A549 (cell line): ENCODE measurements at regions not wholly inside any gene's neighbourhood (a gene's known extent, or its start where the extent isn't known, plus 50 kb on each side); places are given as distances from the start of the nearest gene placed in this dataset.

Experiments
- ATAC-seq, 2 experiments: fragments of 200-7000 bp in 1 of 2; fragments of >200 bp in 1 of 2; cut with Nextera tagmentation in 1 of 2; cut with Tn5 transposase in 1 of 2; 3 replicates each; pipeline versions ENCODE4 v1.8.0 to v1.9.1; 2018 to 2020; ENCODE audit warnings: mild to moderate bottlenecking in 1 of 2, moderate library complexity in 1 of 2
- CTCF ChIA-PET: fragments of 300-600 bp; sonication (Branson Sonifier 250); formaldehyde crosslinking; extraction: SDS; loops from one replicate; lab custom pipeline; 2021; ENCODE audit warnings: antibody characterized with exemption, inconsistent platforms; lab: Yijun Ruan, JAX
- POLR2A ChIA-PET: fragments of 350-600 bp; formaldehyde crosslinking; extraction: SDS; loops from one replicate; lab custom pipeline; 2021; ENCODE audit warnings: antibody characterized with exemption, inconsistent platforms; lab: Yijun Ruan, JAX
- DNase-seq, 2 experiments: peaks; one replicate each; pipeline versions ENCODE4 v3.0.0 to v3.0.0-alpha.2; 2011 to 2016; ENCODE audit warnings: low read depth in 1 of 2, low spot score in 1 of 2
- FAIRE-seq: peaks from 2 replicates; lab custom pipeline; 2011; peaks lifted over from hg19 to GRCh38; lab: Jason Lieb, UNC
- H3K27ac ChIP-seq, 2 experiments: fragments of >200 bp; sonication (Bioruptor Twin); formaldehyde crosslinking; 3 replicates each; pipeline ENCODE4 v1.5.1; 2016 to 2017
- H3K4me1 ChIP-seq: fragments of >200 bp; sonication (Bioruptor Twin); formaldehyde crosslinking; 3 replicates; pipeline ENCODE4 v1.6.1; 2016
- H3K4me2 ChIP-seq: fragments of >200 bp; sonication (Bioruptor Twin); formaldehyde crosslinking; 3 replicates; pipeline ENCODE4 v1.6.1; 2016
- H3K4me3 ChIP-seq: fragments of >200 bp; sonication (Bioruptor Twin); formaldehyde crosslinking; 3 replicates; pipeline ENCODE4 v1.5.1; 2016
- H3K9me3 ChIP-seq: fragments of >200 bp; sonication (Bioruptor Twin); formaldehyde crosslinking; 3 replicates; pipeline ENCODE4 v1.6.1; 2016
- BHLHE40 ChIP-seq: IDR thresholded peaks from 2 replicates; pipeline ENCODE4 v1.6.1; 2012; ENCODE audit warnings: low read depth, low read length, inconsistent platforms
- CBX8 ChIP-seq: fragments of 200-600 bp; sonication (generic); IDR thresholded peaks from 2 replicates; pipeline ENCODE4 v1.6.1; 2016
- CHD2 ChIP-seq: fragments of 150-350 bp; IDR thresholded peaks from 2 replicates; pipeline ENCODE4 v1.6.1; 2014; ENCODE audit warnings: low read length; ENCODE audit not compliant: partially characterized antibody
- EHF ChIP-seq: fragments of 250-450 bp; sonication (Bioruptor Pico); IDR thresholded peaks from 2 replicates; pipeline ENCODE4 v1.5.0; 2020; ENCODE audit warnings: mild to moderate bottlenecking
- EHMT2 ChIP-seq: fragments of 200-600 bp; sonication (generic); IDR thresholded peaks from 2 replicates; pipeline ENCODE4 v1.6.1; 2016; ENCODE audit warnings: antibody characterized with exemption, low read depth, mild to moderate bottlenecking, moderate library complexity
- EP300 ChIP-seq, 2 experiments: fragments of >200 bp; sonication (Bioruptor Twin); formaldehyde crosslinking; IDR thresholded peaks; 2 replicates in 1 of 2; 3 replicates in 1 of 2; pipeline ENCODE4 v1.6.1; 2016 to 2017
- ESRRA ChIP-seq: fragments of 150-350 bp; IDR thresholded peaks from 2 replicates; pipeline ENCODE4 v1.6.1; 2014; ENCODE audit warnings: mild to moderate bottlenecking, low read length, borderline replicate concordance
- FOXS1 ChIP-seq: fragments of 250-450 bp; sonication (Bioruptor Pico); IDR thresholded peaks from 2 replicates; pipeline ENCODE4 v1.5.0; 2020; ENCODE audit warnings: mild to moderate bottlenecking, moderate library complexity
- GATA3 ChIP-seq: IDR thresholded peaks from 2 replicates; pipeline ENCODE4 v1.6.1; 2012; ENCODE audit warnings: borderline replicate concordance
- HOXA7 ChIP-seq: fragments of 250-450 bp; sonication (Bioruptor Pico); IDR thresholded peaks from 2 replicates; pipeline ENCODE4 v1.5.0; 2020; ENCODE audit warnings: mild to moderate bottlenecking, moderate library complexity
- HOXB5 ChIP-seq: fragments of 250-450 bp; sonication (Bioruptor Pico); IDR thresholded peaks from 2 replicates; pipeline ENCODE4 v1.5.0; 2020; ENCODE audit warnings: mild to moderate bottlenecking, moderate library complexity
- KDM5A ChIP-seq: fragments of 200-600 bp; sonication (generic); IDR thresholded peaks from 2 replicates; pipeline ENCODE4 v1.6.1; 2016; ENCODE audit warnings: antibody characterized with exemption, mild to moderate bottlenecking
- MAFK ChIP-seq: fragments of 450-650 bp; IDR thresholded peaks from 2 replicates; pipeline ENCODE4 v1.6.1; 2014; ENCODE audit not compliant: partially characterized antibody
- PHF8 ChIP-seq: fragments of 200-600 bp; sonication (generic); IDR thresholded peaks from 2 replicates; pipeline ENCODE4 v1.6.1; 2016; ENCODE audit warnings: low read depth, mild to moderate bottlenecking, antibody characterized with exemption, moderate library complexity, borderline replicate concordance
- POLR2A ChIP-seq: IDR thresholded peaks from 2 replicates; pipeline ENCODE4 v1.6.1; 2012; ENCODE audit warnings: mild to moderate bottlenecking, low read length
- RAD21 ChIP-seq, 2 experiments: fragments of >200 bp in 1 of 2; sonication (Bioruptor Twin) in 1 of 2; formaldehyde crosslinking in 1 of 2; IDR thresholded peaks in 1 of 2; conservative IDR thresholded peaks in 1 of 2; 2 replicates in 1 of 2; 3 replicates in 1 of 2; pipeline ENCODE4 v1.6.1; 2012 to 2018; ENCODE audit warnings: inconsistent platforms in 1 of 2
- RNF2 ChIP-seq: fragments of 200-600 bp; sonication (generic); IDR thresholded peaks from 2 replicates; pipeline ENCODE4 v1.6.1; 2016; ENCODE audit warnings: low read depth, mild to moderate bottlenecking, antibody characterized with exemption, moderate library complexity, borderline replicate concordance
- SMC3 ChIP-seq: fragments of >200 bp; sonication (Bioruptor Twin); formaldehyde crosslinking; IDR thresholded peaks from 3 replicates; pipeline ENCODE4 v1.6.1; 2018; ENCODE audit warnings: inconsistent platforms
- TFCP2L1 ChIP-seq: fragments of 250-450 bp; sonication (Bioruptor Pico); IDR thresholded peaks from 2 replicates; pipeline ENCODE4 v1.5.0; 2021; ENCODE audit warnings: mild to moderate bottlenecking
- ZFP36 ChIP-seq: fragments of 450-650 bp; IDR thresholded peaks from 2 replicates; pipeline ENCODE4 v1.6.1; 2014; ENCODE audit warnings: borderline replicate concordance; ENCODE audit not compliant: partially characterized antibody
- WGBS: methylation state at CpG from one replicate; pipeline ENCODE4 v1.1.6; 2017; ENCODE audit errors: missing lambda C conversion rate; 5-methylcytosine and 5-hydroxymethylcytosine counted together
- TF ChIP-seq, protein P1 (sequence below): fragments of 450-650 bp; IDR thresholded peaks from 2 replicates; pipeline ENCODE4 v1.6.1; 2014; ENCODE audit warnings: antibody characterized with exemption
- TF ChIP-seq, protein P2 (sequence below): fragments of 250-450 bp; sonication (Bioruptor Pico); IDR thresholded peaks from 2 replicates; pipeline ENCODE4 v1.5.0; 2020; ENCODE audit warnings: low read depth, mild to moderate bottlenecking, moderate library complexity
- TF ChIP-seq, protein P3 (sequence below): fragments of 250-450 bp; sonication (Bioruptor Pico); IDR thresholded peaks from 2 replicates; pipeline ENCODE4 v1.5.0; 2021; ENCODE audit warnings: mild to moderate bottlenecking, moderate library complexity, borderline replicate concordance
- TF ChIP-seq, protein P4 (sequence below): IDR thresholded peaks from 2 replicates; pipeline ENCODE4 v1.6.1; 2012
- TF ChIP-seq, protein P5 (sequence below): IDR thresholded peaks from 2 replicates; pipeline ENCODE4 v1.6.1; 2012
- TF ChIP-seq, protein P6 (sequence below): fragments of >200 bp; sonication (Bioruptor Twin); formaldehyde crosslinking; IDR thresholded peaks from 3 replicates; pipeline ENCODE4 v1.5.1; 2016
- TF ChIP-seq, protein P7 (sequence below): fragments of >200 bp; sonication (Bioruptor Twin); formaldehyde crosslinking; IDR thresholded peaks from 3 replicates; pipeline ENCODE4 v1.6.1; 2016
- TF ChIP-seq, protein P8 (sequence below): fragments of >200 bp; sonication (Bioruptor Twin); formaldehyde crosslinking; IDR thresholded peaks from 2 replicates; pipeline ENCODE4 v1.6.1; 2016

DNA sequence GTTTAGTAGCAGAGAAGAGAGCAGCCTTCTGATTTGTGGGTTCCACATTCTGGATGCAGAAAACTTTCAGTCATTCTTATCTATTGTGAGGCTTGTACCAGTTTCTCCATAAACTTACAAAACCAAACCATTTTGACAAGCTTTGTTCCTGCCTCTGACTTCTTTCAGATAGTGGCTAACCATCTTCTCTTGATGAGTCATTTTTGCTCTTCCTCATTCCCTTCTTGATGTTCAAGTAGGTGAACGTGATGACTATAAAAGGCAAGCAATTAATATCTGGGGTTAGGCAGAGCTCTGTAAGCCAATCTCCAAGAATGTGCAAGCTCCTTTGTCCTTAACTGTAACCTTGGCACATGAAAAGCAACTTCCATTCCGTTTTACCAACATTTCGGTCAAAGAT, 2083.1 kb upstream of the PIK3C3 start:
- 2% methylated on average over 3 of the region's 3 CpGs for WGBS
- H3K9me3 ChIP-seq: no peaks in the 10 kb centered on the region
- CTCF ChIA-PET: interaction anchor here (0.9 kb wide), 1 partner anchor 37 kb away, joined by 3 read pairs; no protein-coding TSS in a partner anchor
- FAIRE-seq (no peak), DNase-seq (no peak), ATAC-seq (no peak)
- H3K27ac ChIP-seq: no peak overlapping the region
- no peak for TF ChIP-seq EHF (CRISPR knock-in tag)
- TF ChIP-seq EP300 (IDR thresholded peaks at IDR 0.05): no peak
- no peak for TF ChIP-seq HOXA7 (CRISPR knock-in tag)
- no peak for TF ChIP-seq CHD2
- no peak for TF ChIP-seq RNF2
- no peak for TF ChIP-seq PHF8
- no peak for TF ChIP-seq FOXS1 (CRISPR knock-in tag)
- no peak for TF ChIP-seq POLR2A
- TF ChIP-seq, protein P1, sequence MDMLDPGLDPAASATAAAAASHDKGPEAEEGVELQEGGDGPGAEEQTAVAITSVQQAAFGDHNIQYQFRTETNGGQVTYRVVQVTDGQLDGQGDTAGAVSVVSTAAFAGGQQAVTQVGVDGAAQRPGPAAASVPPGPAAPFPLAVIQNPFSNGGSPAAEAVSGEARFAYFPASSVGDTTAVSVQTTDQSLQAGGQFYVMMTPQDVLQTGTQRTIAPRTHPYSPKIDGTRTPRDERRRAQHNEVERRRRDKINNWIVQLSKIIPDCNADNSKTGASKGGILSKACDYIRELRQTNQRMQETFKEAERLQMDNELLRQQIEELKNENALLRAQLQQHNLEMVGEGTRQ: no peak
- TF ChIP-seq, protein P2, sequence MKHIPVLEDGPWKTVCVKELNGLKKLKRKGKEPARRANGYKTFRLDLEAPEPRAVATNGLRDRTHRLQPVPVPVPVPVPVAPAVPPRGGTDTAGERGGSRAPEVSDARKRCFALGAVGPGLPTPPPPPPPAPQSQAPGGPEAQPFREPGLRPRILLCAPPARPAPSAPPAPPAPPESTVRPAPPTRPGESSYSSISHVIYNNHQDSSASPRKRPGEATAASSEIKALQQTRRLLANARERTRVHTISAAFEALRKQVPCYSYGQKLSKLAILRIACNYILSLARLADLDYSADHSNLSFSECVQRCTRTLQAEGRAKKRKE (CRISPR knock-in tag): no peak
- TF ChIP-seq, protein P3, sequence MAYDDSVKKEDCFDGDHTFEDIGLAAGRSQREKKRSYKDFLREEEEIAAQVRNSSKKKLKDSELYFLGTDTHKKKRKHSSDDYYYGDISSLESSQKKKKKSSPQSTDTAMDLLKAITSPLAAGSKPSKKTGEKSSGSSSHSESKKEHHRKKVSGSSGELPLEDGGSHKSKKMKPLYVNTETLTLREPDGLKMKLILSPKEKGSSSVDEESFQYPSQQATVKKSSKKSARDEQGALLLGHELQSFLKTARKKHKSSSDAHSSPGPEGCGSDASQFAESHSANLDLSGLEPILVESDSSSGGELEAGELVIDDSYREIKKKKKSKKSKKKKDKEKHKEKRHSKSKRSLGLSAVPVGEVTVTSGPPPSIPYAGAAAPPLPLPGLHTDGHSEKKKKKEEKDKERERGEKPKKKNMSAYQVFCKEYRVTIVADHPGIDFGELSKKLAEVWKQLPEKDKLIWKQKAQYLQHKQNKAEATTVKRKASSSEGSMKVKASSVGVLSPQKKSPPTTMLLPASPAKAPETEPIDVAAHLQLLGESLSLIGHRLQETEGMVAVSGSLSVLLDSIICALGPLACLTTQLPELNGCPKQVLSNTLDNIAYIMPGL (CRISPR knock-in tag): no peak
- TF ChIP-seq, protein P4, sequence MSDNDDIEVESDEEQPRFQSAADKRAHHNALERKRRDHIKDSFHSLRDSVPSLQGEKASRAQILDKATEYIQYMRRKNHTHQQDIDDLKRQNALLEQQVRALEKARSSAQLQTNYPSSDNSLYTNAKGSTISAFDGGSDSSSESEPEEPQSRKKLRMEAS: no peak
- TF ChIP-seq CBX8: no peak
- no peak for TF ChIP-seq KDM5A
- no peak for TF ChIP-seq MAFK
- TF ChIP-seq, protein P5, sequence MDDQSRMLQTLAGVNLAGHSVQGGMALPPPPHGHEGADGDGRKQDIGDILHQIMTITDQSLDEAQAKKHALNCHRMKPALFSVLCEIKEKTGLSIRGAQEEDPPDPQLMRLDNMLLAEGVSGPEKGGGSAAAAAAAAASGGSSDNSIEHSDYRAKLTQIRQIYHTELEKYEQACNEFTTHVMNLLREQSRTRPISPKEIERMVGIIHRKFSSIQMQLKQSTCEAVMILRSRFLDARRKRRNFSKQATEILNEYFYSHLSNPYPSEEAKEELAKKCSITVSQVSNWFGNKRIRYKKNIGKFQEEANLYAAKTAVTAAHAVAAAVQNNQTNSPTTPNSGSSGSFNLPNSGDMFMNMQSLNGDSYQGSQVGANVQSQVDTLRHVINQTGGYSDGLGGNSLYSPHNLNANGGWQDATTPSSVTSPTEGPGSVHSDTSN: no peak
- no peak for TF ChIP-seq EHMT2
- no peak for TF ChIP-seq BHLHE40
- no peak overlapping the region for H3K4me2 ChIP-seq
- POLR2A ChIA-PET: no interaction called here
- no peak overlapping the region for H3K4me3 ChIP-seq
- no peaks in the 10 kb centered on the region for H3K4me1 ChIP-seq

DNA sequence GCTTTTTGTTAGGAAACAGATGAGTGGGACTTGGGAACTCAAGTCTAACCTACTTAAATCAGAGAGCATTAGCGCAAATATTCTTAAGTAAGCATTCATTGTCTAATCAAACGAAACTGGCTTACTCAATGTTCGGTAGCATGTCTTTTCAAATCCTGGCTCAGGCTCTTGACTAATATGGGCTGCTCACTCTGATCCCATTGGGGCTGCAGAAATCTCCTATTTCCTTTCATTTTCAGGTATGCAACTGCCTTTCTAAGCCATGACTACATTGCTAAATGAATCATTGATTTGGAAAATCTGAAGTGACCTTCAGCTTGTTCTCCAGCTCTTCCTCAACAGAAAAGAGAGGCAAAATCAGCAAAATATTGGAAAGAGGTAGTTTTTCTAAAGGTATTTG, 2084.4 kb upstream of the PIK3C3 start:
- WGBS: 44% methylated on average over 3 of the region's 3 CpGs
- Histone ChIP-seq H3K4me2 (no peak overlapping the region), H3K27ac (no peak overlapping the region), H3K4me3 (no peak overlapping the region), H3K4me1 (no peaks in the 10 kb centered on the region), H3K9me3 (no peaks in the 10 kb centered on the region)
- TF ChIP-seq CBX8 (no peak), EHF (CRISPR knock-in tag) (no peak), PHF8 (no peak)
- CTCF ChIA-PET: no interaction called here
- no peak for ATAC-seq
- FAIRE-seq: no peak
- POLR2A ChIA-PET: no interaction called here
- no peak for DNase-seq

DNA sequence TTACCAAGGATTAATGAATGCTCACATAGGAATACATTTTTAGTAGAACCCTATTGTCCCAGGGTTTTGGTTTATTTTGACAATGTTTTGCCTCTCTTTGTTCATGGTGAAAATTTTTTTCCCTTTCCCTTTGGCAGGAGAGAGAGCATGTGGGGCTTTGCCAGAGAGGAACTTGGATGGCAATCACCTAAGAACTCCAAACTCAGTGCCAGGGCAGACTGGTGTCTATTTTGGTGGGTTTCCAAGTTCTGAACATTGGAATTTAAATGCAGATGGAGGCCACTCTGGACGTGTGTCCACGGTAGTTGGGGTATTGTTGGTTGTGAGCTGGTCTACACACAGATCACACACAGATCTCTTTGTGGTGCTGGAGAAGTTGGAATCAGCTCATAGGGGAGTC, 2091.1 kb upstream of the PIK3C3 start:
- H3K4me1 ChIP-seq: no peaks in the 10 kb centered on the region
- H3K9me3 ChIP-seq: no peaks in the 10 kb centered on the region
- CTCF ChIA-PET: no interaction called here
- H3K27ac ChIP-seq: no peak overlapping the region
- H3K4me2 ChIP-seq: no peak overlapping the region
- no peak for ATAC-seq
- FAIRE-seq: no peak
- H3K4me3 ChIP-seq: no peak overlapping the region
- POLR2A ChIA-PET: no interaction called here
- 0% methylated on average over 2 of the region's 2 CpGs for WGBS
- no peak for DNase-seq
- TF ChIP-seq CHD2: no peak
- TF ChIP-seq GATA3: no peak
- no peak for TF ChIP-seq ESRRA
- TF ChIP-seq, protein P6, sequence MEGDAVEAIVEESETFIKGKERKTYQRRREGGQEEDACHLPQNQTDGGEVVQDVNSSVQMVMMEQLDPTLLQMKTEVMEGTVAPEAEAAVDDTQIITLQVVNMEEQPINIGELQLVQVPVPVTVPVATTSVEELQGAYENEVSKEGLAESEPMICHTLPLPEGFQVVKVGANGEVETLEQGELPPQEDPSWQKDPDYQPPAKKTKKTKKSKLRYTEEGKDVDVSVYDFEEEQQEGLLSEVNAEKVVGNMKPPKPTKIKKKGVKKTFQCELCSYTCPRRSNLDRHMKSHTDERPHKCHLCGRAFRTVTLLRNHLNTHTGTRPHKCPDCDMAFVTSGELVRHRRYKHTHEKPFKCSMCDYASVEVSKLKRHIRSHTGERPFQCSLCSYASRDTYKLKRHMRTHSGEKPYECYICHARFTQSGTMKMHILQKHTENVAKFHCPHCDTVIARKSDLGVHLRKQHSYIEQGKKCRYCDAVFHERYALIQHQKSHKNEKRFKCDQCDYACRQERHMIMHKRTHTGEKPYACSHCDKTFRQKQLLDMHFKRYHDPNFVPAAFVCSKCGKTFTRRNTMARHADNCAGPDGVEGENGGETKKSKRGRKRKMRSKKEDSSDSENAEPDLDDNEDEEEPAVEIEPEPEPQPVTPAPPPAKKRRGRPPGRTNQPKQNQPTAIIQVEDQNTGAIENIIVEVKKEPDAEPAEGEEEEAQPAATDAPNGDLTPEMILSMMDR: no peak
- TF ChIP-seq HOXB5 (CRISPR knock-in tag): no peak
- TF ChIP-seq TFCP2L1: no peak
- TF ChIP-seq, protein P7, sequence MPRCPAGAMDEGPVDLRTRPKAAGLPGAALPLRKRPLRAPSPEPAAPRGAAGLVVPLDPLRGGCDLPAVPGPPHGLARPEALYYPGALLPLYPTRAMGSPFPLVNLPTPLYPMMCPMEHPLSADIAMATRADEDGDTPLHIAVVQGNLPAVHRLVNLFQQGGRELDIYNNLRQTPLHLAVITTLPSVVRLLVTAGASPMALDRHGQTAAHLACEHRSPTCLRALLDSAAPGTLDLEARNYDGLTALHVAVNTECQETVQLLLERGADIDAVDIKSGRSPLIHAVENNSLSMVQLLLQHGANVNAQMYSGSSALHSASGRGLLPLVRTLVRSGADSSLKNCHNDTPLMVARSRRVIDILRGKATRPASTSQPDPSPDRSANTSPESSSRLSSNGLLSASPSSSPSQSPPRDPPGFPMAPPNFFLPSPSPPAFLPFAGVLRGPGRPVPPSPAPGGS: no peak
- TF ChIP-seq ZFP36: no peak
- TF ChIP-seq SMC3: no peak
- TF ChIP-seq, protein P8, sequence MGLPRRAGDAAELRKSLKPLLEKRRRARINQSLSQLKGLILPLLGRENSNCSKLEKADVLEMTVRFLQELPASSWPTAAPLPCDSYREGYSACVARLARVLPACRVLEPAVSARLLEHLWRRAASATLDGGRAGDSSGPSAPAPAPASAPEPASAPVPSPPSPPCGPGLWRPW: no peak
- no peak for TF ChIP-seq BHLHE40
- no peak for TF ChIP-seq RAD21 (conservative IDR thresholded peaks at IDR 0.05 in 1 of 2, IDR thresholded peaks at IDR 0.05 in 1 of 2)
